Endothelial cell of umbilical vein (primary cell): ENCODE measurements at regions not wholly inside any gene's neighbourhood (a gene's known extent, or its start where the extent isn't known, plus 50 kb on each side); places are given as distances from the start of the nearest gene placed in this dataset.

Experiments
- EZH2 ChIP-seq: IDR thresholded peaks from 2 replicates; pipeline ENCODE4 v1.6.1; 2012; ENCODE audit warnings: borderline replicate concordance, low read depth, mild to moderate bottlenecking, moderate library complexity, low read length, inconsistent platforms; ENCODE audit not compliant: severe bottlenecking
- FOS ChIP-seq: IDR thresholded peaks from 2 replicates; pipeline ENCODE4 v1.6.1; 2011; ENCODE audit warnings: mild to moderate bottlenecking, low read length, moderate library complexity, borderline replicate concordance; ENCODE audit not compliant: insufficient read depth
- JUN ChIP-seq: IDR thresholded peaks from 2 replicates; pipeline ENCODE4 v1.6.1; 2011; ENCODE audit warnings: borderline replicate concordance, low read depth; ENCODE audit not compliant: insufficient read length, insufficient read depth
- MYC ChIP-seq: IDR thresholded peaks from one replicate; pipeline ENCODE4 v1.6.1; 2011; ENCODE audit warnings: mild to moderate bottlenecking, low read depth, low read length
- POLR2A ChIP-seq: IDR thresholded peaks from 2 replicates; pipeline ENCODE4 v1.6.1; 2012; ENCODE audit warnings: low read depth, mild to moderate bottlenecking, control low read depth, low read length
- POLR2AphosphoS5 ChIP-seq: IDR thresholded peaks from 2 replicates; pipeline ENCODE4 v1.6.1; 2012; ENCODE audit warnings: low read depth, mild to moderate bottlenecking, control low read depth, low read length, moderate library complexity; ENCODE audit not compliant: insufficient read depth
- TF ChIP-seq, protein P1 (sequence below), 2 donors: IDR thresholded peaks; 1 replicate in 1 of 2; 2 replicates in 1 of 2; pipeline ENCODE4 v1.5.1; 2011; ENCODE audit warnings: low read length in 2 of 2, mild to moderate bottlenecking in 2 of 2, moderate library complexity in 2 of 2, control low read depth in 1 of 2, inconsistent platforms in 1 of 2, low read depth in 1 of 2; ENCODE audit not compliant: insufficient read depth in 1 of 2; ENCODE audit errors: extremely low read depth in 1 of 2
- TF ChIP-seq, protein P2 (sequence below): IDR thresholded peaks from 2 replicates; pipeline ENCODE4 v1.6.1; 2011; ENCODE audit not compliant: insufficient read depth, insufficient read length

DNA sequence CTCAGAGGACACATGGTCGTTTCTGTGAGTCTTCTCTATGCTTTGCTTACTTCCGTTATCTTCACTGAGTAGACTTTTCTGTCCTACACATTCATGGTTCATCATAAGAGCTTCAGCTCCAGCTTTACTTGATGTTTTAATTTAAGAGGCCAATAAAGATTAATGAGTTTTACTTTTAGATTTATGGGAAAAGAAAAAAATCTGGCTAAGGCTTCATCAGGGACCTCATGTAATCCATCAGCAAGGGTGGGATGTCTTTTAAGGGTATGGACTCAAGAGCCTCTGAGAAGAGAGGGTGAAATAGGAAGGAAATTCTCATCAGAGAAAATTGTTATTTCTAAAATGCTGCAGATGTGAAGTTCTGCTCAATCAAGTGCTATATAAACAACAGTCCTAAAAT is 963.0 kb upstream of the RAG2 start:
- TF ChIP-seq, protein P1, sequence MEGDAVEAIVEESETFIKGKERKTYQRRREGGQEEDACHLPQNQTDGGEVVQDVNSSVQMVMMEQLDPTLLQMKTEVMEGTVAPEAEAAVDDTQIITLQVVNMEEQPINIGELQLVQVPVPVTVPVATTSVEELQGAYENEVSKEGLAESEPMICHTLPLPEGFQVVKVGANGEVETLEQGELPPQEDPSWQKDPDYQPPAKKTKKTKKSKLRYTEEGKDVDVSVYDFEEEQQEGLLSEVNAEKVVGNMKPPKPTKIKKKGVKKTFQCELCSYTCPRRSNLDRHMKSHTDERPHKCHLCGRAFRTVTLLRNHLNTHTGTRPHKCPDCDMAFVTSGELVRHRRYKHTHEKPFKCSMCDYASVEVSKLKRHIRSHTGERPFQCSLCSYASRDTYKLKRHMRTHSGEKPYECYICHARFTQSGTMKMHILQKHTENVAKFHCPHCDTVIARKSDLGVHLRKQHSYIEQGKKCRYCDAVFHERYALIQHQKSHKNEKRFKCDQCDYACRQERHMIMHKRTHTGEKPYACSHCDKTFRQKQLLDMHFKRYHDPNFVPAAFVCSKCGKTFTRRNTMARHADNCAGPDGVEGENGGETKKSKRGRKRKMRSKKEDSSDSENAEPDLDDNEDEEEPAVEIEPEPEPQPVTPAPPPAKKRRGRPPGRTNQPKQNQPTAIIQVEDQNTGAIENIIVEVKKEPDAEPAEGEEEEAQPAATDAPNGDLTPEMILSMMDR (IDR thresholded peaks at IDR 0.05; ENCODE audit: extremely low read depth in 1 of 2, insufficient read depth in 1 of 2, low read depth in 1 of 2, low read length in 2 of 2), result no peak
- no peak for TF ChIP-seq POLR2AphosphoS5
- no peak for TF ChIP-seq POLR2A
- TF ChIP-seq, protein P2, sequence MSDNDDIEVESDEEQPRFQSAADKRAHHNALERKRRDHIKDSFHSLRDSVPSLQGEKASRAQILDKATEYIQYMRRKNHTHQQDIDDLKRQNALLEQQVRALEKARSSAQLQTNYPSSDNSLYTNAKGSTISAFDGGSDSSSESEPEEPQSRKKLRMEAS, result no peak
- no peak for TF ChIP-seq EZH2
- no peak for TF ChIP-seq JUN
- TF ChIP-seq MYC, result no peak
- no peak for TF ChIP-seq FOS
